ENCODE measurements at regions not wholly inside any gene's neighbourhood (a gene's known extent, or its start where the extent isn't known, plus 50 kb on each side); places are given as distances from the start of the nearest gene placed in this dataset.

DNA sequence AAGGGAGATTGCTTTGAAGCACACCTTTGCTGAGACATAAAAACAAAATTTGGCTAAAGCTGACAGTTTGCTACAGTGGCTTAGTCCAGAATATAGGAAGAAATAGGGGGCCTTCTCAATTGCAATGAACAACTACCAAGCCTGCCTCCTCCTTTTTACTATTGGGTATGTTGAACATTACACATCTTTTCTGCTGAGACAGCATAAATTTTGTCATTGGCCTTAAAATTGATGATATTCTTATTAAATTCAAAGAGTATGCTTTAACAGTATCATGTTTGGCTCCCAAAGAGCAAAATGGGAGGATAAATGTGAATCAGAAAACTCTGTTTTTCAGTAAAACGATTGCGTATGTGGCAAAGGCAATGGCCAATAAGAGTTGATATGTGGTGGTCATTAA lies 721.9 kb upstream of the IGFBP7 start:
- DNase-seq (no peak), ATAC-seq (no peak)
- no TSS peak for BruUV-seq (replicated peaks)
- no peaks in the 10 kb centered on the region for H3F3A ChIP-seq (ENCODE audit: low read length, unreplicated experiment)
- H4K20me1 ChIP-seq (ENCODE audit: low read length) = no peaks in the 10 kb centered on the region
- no peaks in the 10 kb centered on the region for H3K36me3 ChIP-seq (ENCODE audit: low read depth, low read length)
- H3K27me3 ChIP-seq (ENCODE audit: low read length) = no peaks in the 10 kb centered on the region
- intact Hi-C loops (cut with micrococcal nuclease) = no loop called here
- no peaks in the 10 kb centered on the region for H3K4me1 ChIP-seq (ENCODE audit: insufficient read depth, low read length)
- ChIA-PET POLR2A (ENCODE audit: unreplicated experiment) (no interaction called here), CTCF (no interaction called here)
- no peak overlapping the region for H3K4me2 ChIP-seq (ENCODE audit: low read length)
- TF ChIP-seq EZH2phosphoT487 (IDR thresholded peaks at IDR 0.05; ENCODE audit: borderline replicate concordance, low read length) = no peak
- TF ChIP-seq EZH2 (IDR thresholded peaks at IDR 0.05; ENCODE audit: low read length, unreplicated experiment) = no peak
- TF ChIP-seq, protein P1, sequence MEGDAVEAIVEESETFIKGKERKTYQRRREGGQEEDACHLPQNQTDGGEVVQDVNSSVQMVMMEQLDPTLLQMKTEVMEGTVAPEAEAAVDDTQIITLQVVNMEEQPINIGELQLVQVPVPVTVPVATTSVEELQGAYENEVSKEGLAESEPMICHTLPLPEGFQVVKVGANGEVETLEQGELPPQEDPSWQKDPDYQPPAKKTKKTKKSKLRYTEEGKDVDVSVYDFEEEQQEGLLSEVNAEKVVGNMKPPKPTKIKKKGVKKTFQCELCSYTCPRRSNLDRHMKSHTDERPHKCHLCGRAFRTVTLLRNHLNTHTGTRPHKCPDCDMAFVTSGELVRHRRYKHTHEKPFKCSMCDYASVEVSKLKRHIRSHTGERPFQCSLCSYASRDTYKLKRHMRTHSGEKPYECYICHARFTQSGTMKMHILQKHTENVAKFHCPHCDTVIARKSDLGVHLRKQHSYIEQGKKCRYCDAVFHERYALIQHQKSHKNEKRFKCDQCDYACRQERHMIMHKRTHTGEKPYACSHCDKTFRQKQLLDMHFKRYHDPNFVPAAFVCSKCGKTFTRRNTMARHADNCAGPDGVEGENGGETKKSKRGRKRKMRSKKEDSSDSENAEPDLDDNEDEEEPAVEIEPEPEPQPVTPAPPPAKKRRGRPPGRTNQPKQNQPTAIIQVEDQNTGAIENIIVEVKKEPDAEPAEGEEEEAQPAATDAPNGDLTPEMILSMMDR (conservative IDR thresholded peaks at IDR 0.05; ENCODE audit: low read depth, low read length) = no peak
- H3K27ac ChIP-seq (ENCODE audit: low read length) = no peak overlapping the region
- no peak overlapping the region for H3K9ac ChIP-seq (ENCODE audit: low read length)
- no peak overlapping the region for H3K4me3 ChIP-seq (ENCODE audit: low read length)
- H3K79me2 ChIP-seq (ENCODE audit: low read length) = no peaks in the 10 kb centered on the region
- H3K9me2 ChIP-seq (replicated peaks; ENCODE audit: low read length) = no peaks in the 10 kb centered on the region
- H3K9me3 ChIP-seq (ENCODE audit: low read length) = no peaks in the 10 kb centered on the region
- no peak overlapping the region for H2AFZ ChIP-seq (ENCODE audit: low read length)

DNA sequence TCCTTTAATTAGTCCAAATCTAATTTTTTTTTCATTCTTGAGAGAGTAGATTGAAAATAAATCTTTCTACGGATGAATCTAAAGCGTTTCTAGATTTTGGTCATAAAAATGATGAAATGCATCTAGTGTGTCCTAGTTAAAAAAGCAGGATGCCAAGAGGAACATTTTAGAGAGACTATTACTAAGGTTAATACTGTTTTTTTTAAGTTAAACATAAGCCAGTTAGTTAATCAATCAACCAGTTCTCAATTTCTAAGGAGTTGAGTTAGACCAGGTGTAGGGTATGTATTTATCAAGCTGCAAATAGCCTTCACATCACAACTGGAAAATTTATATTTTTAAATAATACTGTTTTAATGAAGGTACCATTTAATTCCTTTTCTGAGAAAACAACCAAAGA lies 679.5 kb upstream of the IGFBP7 start:
- H3K9me2 ChIP-seq (replicated peaks; ENCODE audit: low read length) = no peaks in the 10 kb centered on the region
- H3K79me2 ChIP-seq (ENCODE audit: low read length) = no peaks in the 10 kb centered on the region
- no peak overlapping the region for H3K9ac ChIP-seq (ENCODE audit: low read length)
- H3K27me3 ChIP-seq (ENCODE audit: low read length) = peaks cover 16% of the 10 kb centered on the region
- H3F3A ChIP-seq (ENCODE audit: low read length, unreplicated experiment) = no peaks in the 10 kb centered on the region
- no peak overlapping the region for H2AFZ ChIP-seq (ENCODE audit: low read length)
- DNase-seq = no peak
- H3K27ac ChIP-seq (ENCODE audit: low read length) = no peak overlapping the region
- intact Hi-C loops (cut with micrococcal nuclease) = no loop called here
- no peaks in the 10 kb centered on the region for H3K36me3 ChIP-seq (ENCODE audit: low read depth, low read length)
- CTCF ChIA-PET = no interaction called here
- H4K20me1 ChIP-seq (ENCODE audit: low read length) = no peaks in the 10 kb centered on the region
- no peak overlapping the region for H3K4me3 ChIP-seq (ENCODE audit: low read length)
- ATAC-seq = no peak
- H3K4me2 ChIP-seq (ENCODE audit: low read length) = no peak overlapping the region
- no TSS peak for BruUV-seq (replicated peaks)
- no peaks in the 10 kb centered on the region for H3K9me3 ChIP-seq (ENCODE audit: low read length)
- H3K4me1 ChIP-seq (ENCODE audit: insufficient read depth, low read length) = no peaks in the 10 kb centered on the region
- TF ChIP-seq EZH2phosphoT487 (IDR thresholded peaks at IDR 0.05; ENCODE audit: borderline replicate concordance, low read length) (no peak), EZH2 (IDR thresholded peaks at IDR 0.05; ENCODE audit: low read length, unreplicated experiment) (no peak)
- TF ChIP-seq, protein P1 (conservative IDR thresholded peaks at IDR 0.05; ENCODE audit: low read depth, low read length) = no peak
- POLR2A ChIA-PET (ENCODE audit: unreplicated experiment) = no interaction called here

DNA sequence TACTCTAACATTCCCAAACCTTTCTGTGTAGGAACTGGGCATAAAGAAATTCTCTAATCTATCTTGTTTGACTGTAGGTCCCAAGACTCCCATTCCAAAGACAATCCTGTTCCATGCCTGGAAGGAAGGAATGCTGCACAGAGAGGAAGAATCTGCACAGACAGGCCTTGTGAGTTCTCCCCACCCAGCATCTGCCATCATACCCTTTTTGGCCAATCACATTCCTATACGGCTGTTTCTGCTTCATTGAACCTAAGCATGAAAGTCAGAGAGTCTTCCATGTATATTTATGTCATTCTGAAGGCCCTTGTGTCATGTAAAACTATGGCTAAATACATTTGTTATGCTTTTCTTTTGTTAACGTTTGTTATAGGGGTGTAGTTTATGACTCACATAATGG lies 667.7 kb upstream of the IGFBP7 start:
- H3K27me3 ChIP-seq (ENCODE audit: low read length) = no peaks in the 10 kb centered on the region
- H4K20me1 ChIP-seq (ENCODE audit: low read length) = no peaks in the 10 kb centered on the region
- H3K9me3 ChIP-seq (ENCODE audit: low read length) = no peaks in the 10 kb centered on the region
- H3K36me3 ChIP-seq (ENCODE audit: low read depth, low read length) = no peaks in the 10 kb centered on the region
- DNase-seq = no peak
- H3K27ac ChIP-seq (ENCODE audit: low read length) = no peak overlapping the region
- BruUV-seq (replicated peaks) = no TSS peak
- H2AFZ ChIP-seq (ENCODE audit: low read length) = no peak overlapping the region
- no peaks in the 10 kb centered on the region for H3K9me2 ChIP-seq (replicated peaks; ENCODE audit: low read length)
- ATAC-seq = no peak
- no peak overlapping the region for H3K9ac ChIP-seq (ENCODE audit: low read length)
- POLR2A ChIA-PET (ENCODE audit: unreplicated experiment) = no interaction called here
- no peaks in the 10 kb centered on the region for H3K4me1 ChIP-seq (ENCODE audit: insufficient read depth, low read length)
- H3K4me2 ChIP-seq (ENCODE audit: low read length) = no peak overlapping the region
- TF ChIP-seq EZH2 (IDR thresholded peaks at IDR 0.05; ENCODE audit: low read length, unreplicated experiment) (no peak), EZH2phosphoT487 (IDR thresholded peaks at IDR 0.05; ENCODE audit: borderline replicate concordance, low read length) (no peak)
- TF ChIP-seq, protein P1 (conservative IDR thresholded peaks at IDR 0.05; ENCODE audit: low read depth, low read length) = no peak
- no peaks in the 10 kb centered on the region for H3K79me2 ChIP-seq (ENCODE audit: low read length)
- intact Hi-C loops (cut with micrococcal nuclease) = no loop called here
- CTCF ChIA-PET = no interaction called here
- no peaks in the 10 kb centered on the region for H3F3A ChIP-seq (ENCODE audit: low read length, unreplicated experiment)
- H3K4me3 ChIP-seq (ENCODE audit: low read length) = no peak overlapping the region

Measured in PC-3 (cell line).